AG09309 (cell line): ENCODE measurements at regions not wholly inside any gene's neighbourhood (a gene's known extent, or its start where the extent isn't known, plus 50 kb on each side); places are given as distances from the start of the nearest gene placed in this dataset.
A peak's percentile ranks its signal among the peaks of the same experiment; 100 is the strongest.

ENCODE experiments used
- DNase-seq: peaks from one replicate; pipeline ENCODE4 v3.0.0-alpha.2; 2010; ENCODE audit warnings: low read depth
- H3K4me3 ChIP-seq: 2 replicates; pipeline ENCODE4 v1.5.1; 2011; ENCODE audit warnings: mild to moderate bottlenecking, low read depth, low read length, moderate library complexity; ENCODE audit not compliant: control insufficient read depth
- TF ChIP-seq, protein P1 (sequence below): IDR thresholded peaks from 2 replicates; pipeline ENCODE4 v1.5.1; 2011; ENCODE audit warnings: mild to moderate bottlenecking, low read depth, low read length, inconsistent platforms; ENCODE audit not compliant: insufficient read depth, control insufficient read depth; ENCODE audit errors: missing control alignments

DNA sequence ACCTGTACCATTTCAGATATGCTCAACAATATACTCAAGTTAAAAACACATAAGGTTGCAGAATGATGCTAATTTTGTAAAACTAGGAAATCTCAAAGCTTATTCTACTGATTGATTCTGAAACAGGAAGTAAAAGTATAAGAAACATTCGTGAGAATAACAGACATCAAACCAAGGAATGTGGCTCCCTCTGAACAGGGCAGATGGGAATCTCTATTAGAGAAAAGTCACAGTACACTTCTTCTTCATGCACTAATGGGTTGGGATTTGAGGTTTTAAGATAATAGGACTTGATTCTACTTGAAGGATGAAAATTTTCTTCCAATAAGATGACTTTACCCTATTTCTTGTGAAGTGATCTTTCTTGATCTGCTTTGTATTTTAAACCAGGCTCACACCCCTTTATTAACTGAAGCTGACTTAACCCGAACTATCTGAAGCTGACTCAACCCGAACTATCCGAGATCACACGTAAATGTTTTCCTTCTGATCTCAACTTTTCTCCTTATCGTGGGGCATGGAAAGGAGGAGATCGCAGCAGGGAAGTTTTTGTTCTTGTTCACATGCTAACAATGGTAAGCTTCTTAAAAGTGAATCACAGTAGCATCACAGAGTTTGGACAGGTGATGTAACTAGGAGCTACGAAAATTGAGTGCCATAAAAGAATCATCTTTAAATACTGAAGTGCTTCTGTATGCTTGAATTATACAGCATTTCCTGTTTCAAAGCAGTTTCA, 363.1 kb upstream of the ZFP42 start:
- DNase-seq: no peak
- TF ChIP-seq, protein P1, sequence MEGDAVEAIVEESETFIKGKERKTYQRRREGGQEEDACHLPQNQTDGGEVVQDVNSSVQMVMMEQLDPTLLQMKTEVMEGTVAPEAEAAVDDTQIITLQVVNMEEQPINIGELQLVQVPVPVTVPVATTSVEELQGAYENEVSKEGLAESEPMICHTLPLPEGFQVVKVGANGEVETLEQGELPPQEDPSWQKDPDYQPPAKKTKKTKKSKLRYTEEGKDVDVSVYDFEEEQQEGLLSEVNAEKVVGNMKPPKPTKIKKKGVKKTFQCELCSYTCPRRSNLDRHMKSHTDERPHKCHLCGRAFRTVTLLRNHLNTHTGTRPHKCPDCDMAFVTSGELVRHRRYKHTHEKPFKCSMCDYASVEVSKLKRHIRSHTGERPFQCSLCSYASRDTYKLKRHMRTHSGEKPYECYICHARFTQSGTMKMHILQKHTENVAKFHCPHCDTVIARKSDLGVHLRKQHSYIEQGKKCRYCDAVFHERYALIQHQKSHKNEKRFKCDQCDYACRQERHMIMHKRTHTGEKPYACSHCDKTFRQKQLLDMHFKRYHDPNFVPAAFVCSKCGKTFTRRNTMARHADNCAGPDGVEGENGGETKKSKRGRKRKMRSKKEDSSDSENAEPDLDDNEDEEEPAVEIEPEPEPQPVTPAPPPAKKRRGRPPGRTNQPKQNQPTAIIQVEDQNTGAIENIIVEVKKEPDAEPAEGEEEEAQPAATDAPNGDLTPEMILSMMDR: no peak
- no peak overlapping the region for H3K4me3 ChIP-seq

- TF ChIP-seq, protein P1: no peak
- no peak overlapping the region for H3K4me3 ChIP-seq
- no peak for DNase-seq
Observed at GRCh38 chr4:187633245-187633644, 362.3 kb upstream of the ZFP42 start.

DNA sequence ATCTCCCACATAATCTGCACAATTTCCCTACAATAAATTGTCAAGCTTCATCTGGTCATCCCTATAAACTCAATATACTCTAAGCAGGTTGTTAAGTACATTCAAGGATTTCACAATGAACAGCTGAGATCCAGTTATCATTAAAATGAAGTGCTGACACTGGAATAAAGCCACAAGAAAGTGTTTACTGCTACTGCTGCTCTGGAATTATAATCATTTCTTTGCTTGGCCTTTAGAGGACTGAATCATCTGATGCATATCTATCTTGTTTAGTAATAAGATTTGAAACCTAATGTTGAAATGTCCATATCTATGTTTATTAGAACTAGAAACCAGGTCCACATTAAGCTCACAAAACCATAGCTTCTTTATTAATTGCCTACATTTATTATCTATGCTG, 338.6 kb upstream of the ZFP42 start:
- peak; percentile 62 for DNase-seq
- TF ChIP-seq, protein P1: no peak
- H3K4me3 ChIP-seq: no peak overlapping the region

DNA sequence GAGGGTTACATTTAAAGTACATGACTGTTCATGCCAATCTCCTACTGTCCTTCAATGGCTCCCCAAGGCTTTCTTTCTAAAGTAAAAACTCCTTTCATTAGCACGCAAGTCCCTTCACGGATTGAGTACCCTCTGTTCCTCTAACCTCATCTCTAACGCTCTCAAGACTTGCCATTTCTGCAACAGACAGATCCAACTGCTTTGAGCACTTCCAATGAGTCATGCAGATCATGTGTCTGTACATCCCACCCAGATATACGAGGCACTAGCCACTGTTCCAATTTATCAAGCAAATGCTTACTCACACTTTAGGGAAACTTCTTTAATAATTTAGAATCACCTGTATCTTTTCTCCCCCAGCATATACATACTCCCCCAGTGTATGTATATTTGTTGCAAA, 332.5 kb upstream of the ZFP42 start:
- TF ChIP-seq, protein P1: no peak
- no peak for DNase-seq
- H3K4me3 ChIP-seq: no peak overlapping the region

GRCh38 chr4:187664011-187664410, 331.6 kb upstream of the ZFP42 start:
- DNase-seq: no peak
- no peak overlapping the region for H3K4me3 ChIP-seq
- TF ChIP-seq, protein P1: no peak

DNA sequence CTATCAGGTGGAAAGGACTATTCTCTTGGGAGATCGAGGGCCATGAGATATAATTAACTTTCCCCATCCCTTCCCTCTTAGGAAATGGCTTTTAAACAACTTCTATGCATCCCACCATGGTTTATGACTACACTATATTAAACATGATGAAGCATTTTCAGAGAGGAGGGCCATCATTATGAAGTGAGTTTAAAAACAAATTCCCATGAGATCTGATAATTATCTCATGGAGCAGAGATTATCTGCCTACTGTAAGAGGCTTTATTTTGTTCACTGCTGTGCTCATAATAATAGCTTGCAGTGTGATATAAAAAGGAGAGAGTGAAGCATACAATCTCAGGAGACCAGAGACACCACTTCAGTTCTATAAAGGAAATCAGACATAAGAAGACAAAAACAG, 330.5 kb upstream of the ZFP42 start:
- no peak overlapping the region for H3K4me3 ChIP-seq
- TF ChIP-seq, protein P1: no peak
- DNase-seq: no peak
